ENCODE measurements at regions not wholly inside any gene's neighbourhood (a gene's known extent, or its start where the extent isn't known, plus 50 kb on each side); places are given as distances from the start of the nearest gene placed in this dataset.

GRCh38 chr5:74420947-74421346, 219.6 kb downstream of the ENC1 start:
- TF ChIP-seq POLR2A (IDR thresholded peaks at IDR 0.05; ENCODE audit: low read depth, low read length) (no peak), POLR2AphosphoS5 (IDR thresholded peaks at IDR 0.05; ENCODE audit: low read depth, low read length) (no peak), TAF1 (IDR thresholded peaks at IDR 0.05; ENCODE audit: borderline replicate concordance, low read depth, low read length) (no peak)
